GM19463 (cell line): ENCODE measurements at regions not wholly inside any gene's neighbourhood (a gene's known extent, or its start where the extent isn't known, plus 50 kb on each side); places are given as distances from the start of the nearest gene placed in this dataset.

Experiments
- ATAC-seq: cut with Tn5 transposase; IDR thresholded peaks from one replicate; pipeline ENCODE4 v1.9.1; 2021; ENCODE audit warnings: mild to moderate bottlenecking, moderate library complexity; ENCODE audit not compliant: unreplicated experiment

DNA sequence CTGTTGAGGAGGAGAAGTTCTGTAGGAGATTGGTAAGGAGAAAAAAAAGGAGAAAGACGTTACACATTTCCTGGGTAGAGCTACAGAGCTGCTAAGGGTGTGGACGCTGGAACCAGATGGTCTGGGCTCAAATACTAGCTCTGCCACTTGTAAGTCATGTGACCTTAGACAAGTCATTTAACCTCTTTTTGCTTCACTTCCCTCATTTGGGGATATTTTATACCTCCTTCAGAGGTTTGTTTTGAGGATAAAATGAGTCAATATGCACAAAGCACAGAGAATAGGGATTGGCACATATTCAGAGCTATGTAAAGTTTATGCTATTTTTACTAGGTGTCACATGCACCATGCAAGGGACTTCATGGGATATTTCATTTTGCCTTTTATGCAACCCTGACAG is 708.8 kb downstream of the DHX35 start:
- no peak for ATAC-seq

DNA sequence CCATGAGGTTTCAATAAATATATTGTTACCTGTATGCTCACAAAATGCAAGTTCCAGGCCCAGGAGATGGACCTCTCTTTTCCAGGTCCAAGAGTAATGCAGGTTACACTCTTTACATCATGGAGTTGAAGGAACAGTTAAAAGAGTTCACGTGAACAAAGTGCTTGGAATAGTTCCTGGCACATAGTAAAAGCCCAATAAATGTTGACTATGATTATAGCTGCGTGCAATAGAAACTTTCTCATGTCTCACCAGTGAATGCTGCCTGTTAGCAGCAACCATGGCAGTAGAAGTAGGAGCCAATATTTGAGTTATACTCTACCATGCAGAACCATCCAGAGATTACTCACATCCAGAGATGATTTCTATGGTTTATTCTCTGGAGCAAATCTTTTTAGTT is 707.5 kb downstream of the DHX35 start:
- no peak for ATAC-seq

DNA sequence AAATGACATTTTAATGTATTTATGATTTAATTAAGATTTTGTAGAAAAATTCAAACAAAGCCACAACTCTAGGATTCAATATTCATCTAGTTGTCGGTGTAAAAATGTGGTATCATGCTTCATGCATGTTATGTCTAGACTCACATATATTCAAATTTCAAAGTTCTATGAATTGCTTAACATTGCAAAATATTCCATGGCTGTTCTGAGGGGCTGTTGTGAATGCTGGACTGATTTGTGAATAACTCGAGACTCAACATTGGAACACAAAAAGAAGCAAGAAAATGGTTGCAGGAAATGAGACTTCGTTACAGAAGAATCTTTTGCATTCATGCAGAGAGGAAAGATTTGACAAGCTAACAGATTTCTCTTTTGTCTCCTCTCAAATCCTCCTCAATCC is 705.9 kb downstream of the DHX35 start:
- ATAC-seq, result no peak

DNA sequence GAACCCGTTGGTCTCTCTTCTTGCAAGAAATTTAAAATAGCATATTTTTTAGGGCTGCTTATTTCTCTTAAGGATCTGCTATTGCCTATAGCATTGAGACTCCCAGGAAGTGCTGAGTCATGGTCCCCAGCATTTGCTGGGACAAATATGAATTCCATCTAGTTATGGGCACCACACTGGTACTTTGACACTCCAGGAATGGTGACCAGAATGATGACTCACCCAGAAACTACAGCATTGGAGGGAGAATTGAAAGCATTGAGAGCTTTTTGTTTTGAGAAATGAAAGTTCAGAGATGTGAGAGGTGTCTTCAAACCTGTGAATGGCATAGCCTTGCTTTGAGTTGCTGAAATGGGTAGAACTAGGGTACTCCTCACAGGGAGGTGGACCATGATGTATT is 699.7 kb downstream of the DHX35 start:
- ATAC-seq, result no peak

DNA sequence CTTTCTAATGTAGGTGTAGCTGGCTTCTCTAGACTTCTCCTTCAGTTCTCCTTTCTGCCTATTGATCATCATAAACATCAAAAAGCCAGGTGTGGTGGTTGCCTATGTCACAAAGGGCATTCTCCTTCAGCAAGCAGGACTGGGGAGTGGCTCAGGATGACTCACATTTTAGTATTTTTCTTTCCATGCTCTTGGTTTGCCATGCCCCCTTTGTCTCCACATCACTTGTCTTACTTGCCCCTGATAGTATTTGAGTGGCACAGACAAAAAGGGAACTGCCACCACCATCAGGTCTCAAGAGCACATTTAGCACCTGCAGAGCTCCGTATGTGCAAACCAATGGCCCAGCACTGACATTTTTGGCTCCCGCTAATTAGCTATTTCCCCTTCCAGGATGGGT is 698.8 kb downstream of the DHX35 start:
- no peak for ATAC-seq

DNA sequence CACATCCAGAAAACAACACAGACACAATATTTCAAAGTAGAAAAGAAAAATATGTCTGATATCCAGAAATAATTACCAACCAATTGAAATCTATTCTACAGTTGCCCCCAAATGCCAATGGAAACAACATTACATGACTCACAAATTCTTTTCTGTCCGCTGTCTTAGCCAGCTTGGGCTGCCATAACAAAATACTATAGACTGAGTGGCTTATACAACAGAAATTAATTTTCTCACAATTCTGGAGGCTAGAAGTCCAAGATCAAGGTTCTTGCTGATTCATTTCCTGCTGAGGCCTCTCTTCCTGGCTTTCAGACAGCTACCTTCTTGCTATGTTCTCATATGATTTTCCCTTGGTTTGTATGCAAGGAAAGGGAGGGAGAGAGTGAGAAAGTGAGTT is 698.1 kb downstream of the DHX35 start:
- no peak for ATAC-seq

DNA sequence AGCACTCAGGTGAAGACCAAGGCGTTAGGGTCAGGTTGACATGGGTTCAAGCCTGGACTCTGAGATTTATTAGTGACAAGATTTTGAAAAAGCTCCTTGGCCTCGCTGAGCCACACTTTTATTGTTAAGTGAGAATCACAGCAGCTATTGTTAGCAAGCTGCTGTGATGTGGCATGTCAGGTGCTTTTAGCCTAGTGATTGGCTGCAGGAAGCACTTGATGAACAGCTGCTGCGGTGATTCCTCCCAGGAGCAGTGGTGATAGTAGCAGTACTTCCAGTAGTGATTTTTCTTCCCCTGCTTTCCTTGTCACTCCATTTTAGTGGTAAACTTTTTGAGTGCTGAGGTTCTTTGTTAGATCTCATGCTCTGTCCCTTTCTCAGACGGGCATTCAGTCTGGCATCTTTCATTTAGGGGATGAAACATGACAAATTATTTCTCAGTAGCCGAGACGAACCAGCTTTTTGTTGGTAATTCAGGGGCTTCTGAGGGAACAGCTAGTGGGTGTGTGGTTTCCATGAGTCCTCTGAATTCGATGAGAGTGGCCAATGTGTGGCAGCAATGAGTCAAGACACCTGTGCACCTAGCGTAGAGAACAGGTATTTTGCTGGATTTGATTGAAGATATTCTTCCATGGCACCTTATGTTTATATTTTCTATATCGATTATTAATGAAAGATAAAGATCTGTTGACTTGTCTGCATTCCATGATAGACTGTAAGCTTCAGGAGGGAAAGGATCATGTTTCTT is 696.7 kb downstream of the DHX35 start:
- ATAC-seq, result no peak

DNA sequence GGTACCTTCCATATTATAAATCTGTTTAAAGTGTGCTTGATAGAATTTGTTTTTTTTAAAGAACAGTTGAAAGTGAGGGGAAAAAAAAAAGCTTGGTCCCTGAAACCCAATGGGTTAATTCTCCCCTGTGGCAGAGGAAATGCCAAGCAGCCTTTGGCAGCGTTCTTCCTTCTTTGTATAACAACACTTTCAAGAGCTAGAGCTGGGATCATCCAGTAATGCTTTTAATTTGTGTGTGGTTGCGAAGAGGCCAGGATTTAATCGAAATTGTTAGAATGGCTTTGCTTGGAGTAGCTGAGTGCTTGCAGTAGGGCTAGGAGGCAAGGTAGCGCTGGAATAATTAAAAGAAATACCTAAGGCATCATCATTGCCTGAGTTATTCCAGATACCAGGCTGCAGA is 692.0 kb downstream of the DHX35 start:
- ATAC-seq, result no peak

DNA sequence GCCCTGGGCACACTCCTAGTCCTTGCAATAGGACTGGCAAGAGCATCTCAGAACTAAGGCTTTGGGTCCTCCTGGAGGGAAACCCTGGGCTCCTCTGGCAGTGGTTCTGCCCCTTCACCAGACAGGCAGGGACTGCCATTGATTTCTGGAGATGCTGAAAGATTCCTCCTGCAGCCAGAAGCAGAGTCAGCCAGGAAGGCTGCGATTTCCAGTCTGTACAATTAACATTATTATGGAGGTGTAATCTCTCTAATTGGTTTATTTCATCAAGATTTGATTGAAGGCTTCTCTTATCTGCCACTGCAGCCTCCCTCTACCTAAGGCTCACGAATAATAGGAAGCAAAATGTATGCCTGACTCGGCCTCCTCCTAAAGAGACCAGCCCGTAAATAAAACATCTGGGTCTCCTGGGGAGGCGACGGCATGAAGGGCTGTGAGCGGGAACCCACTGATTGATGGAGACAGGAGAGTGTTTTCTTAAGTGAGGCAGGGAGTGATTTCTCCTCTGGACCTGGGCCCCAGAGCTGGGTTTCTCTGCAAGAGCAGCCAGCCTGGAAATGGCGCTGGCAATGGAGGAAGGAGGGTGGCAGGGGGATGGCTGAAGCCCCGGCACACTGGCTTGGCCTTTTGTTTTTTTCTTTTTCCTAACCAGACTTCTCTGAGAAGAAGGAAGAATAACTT is 689.6 kb downstream of the DHX35 start:
- no peak for ATAC-seq

DNA sequence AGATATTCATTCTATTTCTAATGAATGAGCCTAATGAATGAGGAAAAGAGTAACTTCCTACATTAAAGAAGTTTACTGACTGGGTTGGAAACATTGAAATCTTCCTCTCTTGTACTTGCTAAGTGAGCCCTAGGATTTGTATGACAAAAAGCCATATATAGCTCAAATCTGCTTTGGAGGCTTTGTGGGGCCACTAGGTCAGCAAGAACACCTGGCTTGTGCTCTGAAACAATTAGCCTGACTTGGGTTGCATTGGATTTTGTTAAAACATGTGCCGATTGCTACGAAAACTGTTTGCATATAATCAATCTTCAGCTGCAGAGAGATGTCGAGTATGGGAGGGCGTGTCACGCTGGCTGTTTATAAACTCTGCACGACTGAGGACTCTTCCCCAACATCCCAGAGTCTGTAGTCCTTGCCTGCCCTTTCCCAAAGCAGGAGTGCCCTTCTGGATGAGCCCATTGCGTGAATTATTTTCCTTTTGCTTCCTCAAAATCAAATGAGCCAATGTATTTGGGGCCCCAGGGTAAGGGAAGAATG is 684.8 kb downstream of the DHX35 start:
- no peak for ATAC-seq

DNA sequence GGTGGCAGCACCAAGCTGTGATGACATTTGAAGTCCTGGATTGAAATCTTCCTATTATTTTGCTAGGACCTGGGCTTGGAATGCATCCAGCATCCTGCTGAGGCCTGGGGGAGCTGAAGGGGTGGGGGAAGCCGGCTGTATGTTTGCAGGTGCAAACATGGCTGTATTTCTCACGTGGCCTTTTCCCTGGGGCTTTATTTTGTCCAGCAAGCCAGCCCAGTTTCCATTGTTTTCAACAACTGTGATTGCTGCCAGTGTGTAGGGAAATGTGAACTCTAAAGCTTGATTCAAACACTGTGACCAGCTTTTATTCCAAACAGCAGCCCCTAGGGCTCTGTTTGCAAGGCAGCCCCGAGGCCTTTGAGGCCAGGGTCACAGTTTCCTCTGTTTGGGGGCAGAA is 683.0 kb downstream of the DHX35 start:
- ATAC-seq, result no peak

DNA sequence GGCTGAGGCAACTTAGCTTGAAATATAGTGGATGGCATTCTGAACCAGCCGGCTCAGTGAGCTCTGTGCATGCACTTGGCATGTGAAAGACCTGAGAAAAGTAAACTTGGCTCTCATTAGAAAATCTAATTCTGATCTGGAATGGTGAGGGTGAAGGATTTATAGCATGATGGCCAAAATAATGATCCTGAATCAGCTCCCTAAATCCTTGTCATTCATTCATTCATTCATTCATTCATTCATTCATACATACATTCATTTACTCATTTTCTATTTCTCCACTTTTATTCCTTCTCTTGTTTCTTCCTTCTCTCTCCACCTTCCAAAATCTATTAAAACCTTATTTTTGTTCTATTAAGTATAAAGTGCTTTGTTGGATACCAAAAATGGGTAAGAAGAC is 681.1 kb downstream of the DHX35 start:
- no peak for ATAC-seq

DNA sequence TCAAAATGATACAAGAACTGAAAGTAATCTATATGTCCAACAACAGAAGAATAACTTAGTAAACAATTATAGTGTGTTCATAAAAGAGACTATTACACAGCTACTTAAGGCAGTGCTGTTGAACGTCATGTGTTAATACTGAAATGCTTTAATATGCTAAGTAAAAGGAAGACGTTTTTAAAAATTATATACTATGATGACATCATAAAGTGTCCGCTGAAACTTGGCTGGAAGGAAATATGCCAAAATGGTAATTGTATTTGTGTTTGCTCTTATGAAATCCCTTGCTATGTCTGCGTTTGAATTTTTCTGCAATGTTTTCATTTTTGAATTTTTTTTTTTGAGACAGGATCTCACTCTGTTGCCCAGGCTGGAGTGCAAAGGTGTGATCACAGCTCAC is 679.3 kb downstream of the DHX35 start:
- no peak for ATAC-seq

DNA sequence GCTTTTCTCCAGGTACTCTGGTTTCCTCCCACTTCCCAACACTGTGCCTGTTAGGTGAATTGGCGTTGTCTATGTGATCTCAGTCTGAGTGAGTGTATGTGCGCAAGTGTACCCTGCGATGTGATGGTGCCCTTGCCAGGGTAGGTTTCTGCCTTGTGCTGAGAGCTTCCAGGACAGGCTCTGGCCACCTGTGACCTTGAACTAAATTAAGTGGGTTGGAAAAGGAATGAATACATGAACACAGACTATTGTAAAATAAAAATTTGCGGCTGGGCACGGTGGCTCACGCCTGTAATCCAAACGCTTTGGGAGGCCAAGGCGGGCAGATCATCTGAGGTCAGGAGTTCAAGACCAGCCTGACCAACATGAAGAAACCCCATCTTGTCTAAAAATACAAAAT is 678.0 kb downstream of the DHX35 start:
- ATAC-seq, result no peak

DNA sequence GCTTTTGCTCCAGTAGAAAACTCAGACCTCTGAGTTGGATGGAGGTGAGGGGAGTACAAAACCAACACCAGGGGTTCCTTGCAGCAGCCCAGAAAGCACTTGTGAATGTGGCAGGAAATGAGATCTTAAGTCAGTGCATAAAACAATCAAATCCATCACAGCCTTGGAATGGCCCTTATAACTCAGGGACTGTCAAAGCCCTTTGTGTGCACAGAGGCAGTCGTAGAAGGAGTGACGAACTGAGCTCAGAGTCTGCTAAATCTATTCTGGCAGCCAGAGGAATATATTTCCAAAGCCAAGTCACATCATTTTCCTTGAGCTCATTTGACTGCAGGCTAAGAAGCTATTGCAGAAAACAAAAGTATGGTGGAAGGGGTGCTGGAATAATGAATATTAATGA is 676.6 kb downstream of the DHX35 start:
- no peak for ATAC-seq

DNA sequence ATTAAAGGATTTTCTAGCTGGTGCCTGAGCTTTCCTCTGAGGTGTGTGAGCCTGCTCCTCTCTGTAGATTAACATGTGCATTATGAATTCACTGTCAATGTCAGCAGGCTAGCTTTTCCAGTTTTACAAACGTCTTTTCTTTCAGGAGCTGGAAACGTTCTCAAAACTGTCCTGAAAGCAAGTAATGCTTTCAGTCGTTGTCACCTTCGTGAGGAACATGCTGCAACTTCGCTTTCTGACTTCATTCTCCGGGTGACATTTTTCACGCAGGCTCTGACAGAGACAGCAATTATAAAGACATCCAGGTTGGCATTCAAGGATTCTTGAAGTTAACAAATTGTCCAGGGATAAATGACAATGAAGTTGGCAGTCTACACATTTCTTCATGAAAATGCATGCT is 671.5 kb downstream of the DHX35 start:
- no peak for ATAC-seq

DNA sequence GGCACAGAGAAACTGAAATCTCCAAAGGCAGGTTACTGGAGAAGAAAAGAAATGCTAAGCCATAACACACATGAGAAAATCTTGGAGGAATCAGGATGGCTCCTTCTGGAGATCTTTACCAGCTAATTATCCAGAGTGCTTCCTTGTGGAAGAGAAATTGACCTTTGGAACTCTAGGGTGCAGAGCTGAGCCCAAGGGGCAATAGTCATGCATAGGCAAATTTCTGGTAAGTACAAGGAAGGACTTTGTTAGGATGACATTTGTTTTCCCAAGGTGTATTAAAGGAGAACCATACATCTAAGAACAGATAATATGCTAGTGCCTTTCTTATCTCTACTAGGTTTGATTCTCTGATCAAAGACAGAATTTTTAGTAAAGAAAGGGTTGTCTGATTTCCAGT is 670.6 kb downstream of the DHX35 start:
- ATAC-seq, result no peak

DNA sequence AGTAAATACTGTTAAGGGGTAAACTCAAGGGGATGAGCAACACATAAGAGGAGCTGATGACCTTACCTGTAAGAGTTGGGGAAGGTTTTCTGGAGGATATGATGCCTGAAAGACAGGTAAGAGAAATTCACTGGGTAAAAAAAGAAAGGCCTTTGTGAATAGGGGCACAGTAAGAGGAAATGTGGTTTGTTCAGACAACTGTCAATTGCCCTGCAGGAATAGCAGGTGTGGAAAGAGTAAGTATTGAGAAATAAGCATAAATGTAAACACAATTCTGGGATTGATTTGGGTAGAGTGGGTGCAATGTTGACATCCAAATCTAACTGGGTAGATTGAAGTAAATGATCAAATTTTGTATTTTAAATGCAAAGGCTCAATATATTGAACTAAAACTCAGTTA is 670.0 kb downstream of the DHX35 start:
- ATAC-seq, result no peak

DNA sequence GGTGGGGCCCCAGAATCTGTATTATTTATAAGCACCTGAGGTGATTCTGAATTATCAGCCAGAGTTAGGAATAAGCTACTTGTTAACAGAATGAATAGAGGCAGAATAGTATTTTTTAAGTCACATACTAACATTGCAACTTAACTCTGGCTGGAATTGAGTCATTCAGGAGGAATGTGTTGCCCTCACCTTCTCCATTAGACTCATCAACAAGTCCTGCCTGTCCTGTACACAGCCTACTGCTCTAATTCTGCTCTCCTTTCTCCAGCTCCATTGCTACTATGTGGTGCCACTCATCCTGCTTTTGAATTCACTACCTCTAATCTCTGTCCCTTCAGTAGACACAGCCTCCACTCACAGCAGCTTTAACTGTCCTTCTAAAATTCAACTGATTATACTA is 669.4 kb downstream of the DHX35 start:
- no peak for ATAC-seq

DNA sequence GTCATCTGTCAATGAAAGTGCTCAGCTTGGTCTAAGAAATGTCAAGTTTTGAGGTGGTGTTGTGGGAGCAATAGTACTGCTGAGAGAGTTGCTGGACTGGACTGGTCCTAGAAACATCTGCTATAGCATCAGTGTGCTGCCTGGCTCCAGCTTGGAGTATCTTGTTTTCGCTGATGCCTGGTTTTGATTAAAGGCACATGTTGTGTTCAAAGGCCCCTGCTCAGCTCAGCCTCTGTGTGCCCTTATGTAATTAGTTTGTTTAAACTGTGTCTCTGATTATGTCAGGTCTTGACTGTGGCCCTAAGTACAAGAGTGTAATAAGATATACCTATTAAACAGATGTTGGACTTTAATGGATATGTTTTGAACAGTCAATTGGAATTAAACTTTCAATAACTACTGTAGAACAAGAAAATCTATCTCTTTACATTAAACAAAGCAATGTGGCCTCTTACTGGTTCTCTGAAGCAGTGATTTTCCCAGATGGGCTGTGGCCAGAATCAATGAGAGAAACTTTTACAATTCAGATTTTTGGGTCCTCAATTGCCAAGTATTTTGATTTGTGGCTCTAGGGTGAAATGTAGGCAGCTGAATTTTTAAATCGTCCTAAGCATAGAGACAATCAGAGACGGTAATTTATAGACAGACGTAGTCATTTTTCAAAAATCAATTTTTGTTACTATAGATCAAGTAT is 668.2 kb downstream of the DHX35 start:
- no peak for ATAC-seq

DNA sequence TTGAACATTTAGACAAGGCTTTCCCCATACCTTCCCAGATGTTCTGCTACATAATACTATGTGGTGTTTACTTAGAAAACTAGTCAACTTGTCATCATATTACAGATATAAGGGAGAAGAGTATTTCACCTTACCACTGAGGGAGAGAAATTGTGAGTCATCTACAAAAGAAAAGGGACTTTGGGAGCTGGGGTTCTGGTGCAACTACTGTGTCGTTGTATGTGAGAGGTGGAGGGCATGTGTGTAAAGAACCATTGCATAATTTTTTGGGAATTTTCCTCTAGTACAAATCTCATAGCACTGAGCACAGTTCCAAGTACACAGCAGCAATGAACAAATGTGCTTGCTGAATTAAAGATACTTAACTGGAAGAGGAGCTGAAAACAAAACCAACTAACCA is 665.6 kb downstream of the DHX35 start:
- ATAC-seq, result no peak

DNA sequence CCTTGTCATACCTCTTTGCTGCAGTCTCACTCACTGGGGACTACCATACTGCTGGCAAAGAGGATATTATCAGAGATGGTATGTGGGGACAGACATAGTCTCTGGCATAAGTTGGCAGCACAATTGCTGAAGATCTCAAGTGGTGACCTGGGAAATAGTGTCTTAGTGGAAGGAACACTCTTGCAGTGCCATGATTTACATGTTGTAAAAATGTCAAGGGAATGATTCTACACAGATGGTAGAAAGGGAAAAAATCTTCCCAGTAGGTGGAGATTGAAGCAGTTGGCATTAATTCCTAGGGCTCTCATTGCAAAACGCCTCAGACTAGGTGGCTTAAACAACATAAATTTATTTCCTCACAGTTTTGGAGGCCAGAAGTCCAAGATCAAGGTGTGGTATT is 662.2 kb downstream of the DHX35 start:
- no peak for ATAC-seq
